Mesothelial cell of epicardium (in vitro differentiated cells): ENCODE measurements at regions not wholly inside any gene's neighbourhood (a gene's known extent, or its start where the extent isn't known, plus 50 kb on each side); places are given as distances from the start of the nearest gene placed in this dataset.
A peak's percentile ranks its signal among the peaks of the same experiment; 100 is the strongest.

ENCODE experiments used
- DNase-seq, 2 experiments: peaks; one replicate each; pipeline ENCODE4 v3.0.0; 2021; ENCODE audit warnings: low spot score in 2 of 2; ENCODE audit not compliant: unreplicated experiment in 2 of 2
- H3K27ac Mint-ChIP-seq: 2 replicates; pipeline ENCODE4 v1.8.0; 2021; ENCODE audit warnings: mixed read lengths
- H3K27me3 Mint-ChIP-seq: 2 replicates; pipeline ENCODE4 v1.8.0; 2021; ENCODE audit warnings: low read depth, mixed read lengths
- H3K36me3 Mint-ChIP-seq: 2 replicates; pipeline ENCODE4 v1.8.0; 2021; ENCODE audit warnings: mixed read lengths
- H3K4me1 Mint-ChIP-seq: 2 replicates; pipeline ENCODE4 v1.8.0; 2021; ENCODE audit warnings: mixed read lengths
- H3K4me3 Mint-ChIP-seq: 2 replicates; pipeline ENCODE4 v1.8.0; 2021; ENCODE audit warnings: mild to moderate bottlenecking, moderate library complexity, mixed read lengths
- H3K9me3 Mint-ChIP-seq: 2 replicates; pipeline ENCODE4 v1.8.0; 2021; ENCODE audit warnings: mixed read lengths
- TF ChIP-seq, protein P1 (sequence below): fragments of 200-600 bp; sonication (generic); IDR thresholded peaks from one replicate; pipeline ENCODE4 v1.5.0; 2021; ENCODE audit warnings: antibody characterized with exemption; ENCODE audit not compliant: unreplicated experiment

DNA sequence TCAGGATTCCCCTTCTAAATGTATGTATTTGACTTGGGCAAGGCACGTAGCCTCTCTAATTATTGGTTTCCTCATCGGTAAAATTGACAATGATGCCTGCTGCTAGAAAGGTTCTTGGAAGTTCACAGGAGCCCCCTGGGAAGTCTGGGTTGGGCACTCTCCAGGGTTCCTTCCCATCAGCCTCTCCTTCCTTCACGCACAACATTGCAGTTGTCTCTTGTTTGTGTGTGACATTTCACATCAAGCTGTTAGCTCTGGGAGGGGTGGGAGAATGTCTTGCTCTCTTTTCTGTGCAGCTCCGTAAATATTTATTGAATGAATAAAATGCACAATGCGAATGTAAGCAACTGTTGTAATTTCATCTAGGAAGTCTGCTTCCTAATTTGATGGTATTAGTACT, 153.2 kb upstream of the PRICKLE1 start:
- Mint-ChIP-seq H3K27me3 (no peaks in the 10 kb centered on the region), H3K4me3 (no peak overlapping the region), H3K4me1 (peaks cover 57% of the 10 kb centered on the region), H3K27ac (peak overlapping the region; percentile 13), H3K36me3 (peaks cover 13% of the 10 kb centered on the region), H3K9me3 (peaks cover 21% of the 10 kb centered on the region)
- TF ChIP-seq, protein P1, sequence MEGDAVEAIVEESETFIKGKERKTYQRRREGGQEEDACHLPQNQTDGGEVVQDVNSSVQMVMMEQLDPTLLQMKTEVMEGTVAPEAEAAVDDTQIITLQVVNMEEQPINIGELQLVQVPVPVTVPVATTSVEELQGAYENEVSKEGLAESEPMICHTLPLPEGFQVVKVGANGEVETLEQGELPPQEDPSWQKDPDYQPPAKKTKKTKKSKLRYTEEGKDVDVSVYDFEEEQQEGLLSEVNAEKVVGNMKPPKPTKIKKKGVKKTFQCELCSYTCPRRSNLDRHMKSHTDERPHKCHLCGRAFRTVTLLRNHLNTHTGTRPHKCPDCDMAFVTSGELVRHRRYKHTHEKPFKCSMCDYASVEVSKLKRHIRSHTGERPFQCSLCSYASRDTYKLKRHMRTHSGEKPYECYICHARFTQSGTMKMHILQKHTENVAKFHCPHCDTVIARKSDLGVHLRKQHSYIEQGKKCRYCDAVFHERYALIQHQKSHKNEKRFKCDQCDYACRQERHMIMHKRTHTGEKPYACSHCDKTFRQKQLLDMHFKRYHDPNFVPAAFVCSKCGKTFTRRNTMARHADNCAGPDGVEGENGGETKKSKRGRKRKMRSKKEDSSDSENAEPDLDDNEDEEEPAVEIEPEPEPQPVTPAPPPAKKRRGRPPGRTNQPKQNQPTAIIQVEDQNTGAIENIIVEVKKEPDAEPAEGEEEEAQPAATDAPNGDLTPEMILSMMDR, result no peak
- no peak for DNase-seq

DNA sequence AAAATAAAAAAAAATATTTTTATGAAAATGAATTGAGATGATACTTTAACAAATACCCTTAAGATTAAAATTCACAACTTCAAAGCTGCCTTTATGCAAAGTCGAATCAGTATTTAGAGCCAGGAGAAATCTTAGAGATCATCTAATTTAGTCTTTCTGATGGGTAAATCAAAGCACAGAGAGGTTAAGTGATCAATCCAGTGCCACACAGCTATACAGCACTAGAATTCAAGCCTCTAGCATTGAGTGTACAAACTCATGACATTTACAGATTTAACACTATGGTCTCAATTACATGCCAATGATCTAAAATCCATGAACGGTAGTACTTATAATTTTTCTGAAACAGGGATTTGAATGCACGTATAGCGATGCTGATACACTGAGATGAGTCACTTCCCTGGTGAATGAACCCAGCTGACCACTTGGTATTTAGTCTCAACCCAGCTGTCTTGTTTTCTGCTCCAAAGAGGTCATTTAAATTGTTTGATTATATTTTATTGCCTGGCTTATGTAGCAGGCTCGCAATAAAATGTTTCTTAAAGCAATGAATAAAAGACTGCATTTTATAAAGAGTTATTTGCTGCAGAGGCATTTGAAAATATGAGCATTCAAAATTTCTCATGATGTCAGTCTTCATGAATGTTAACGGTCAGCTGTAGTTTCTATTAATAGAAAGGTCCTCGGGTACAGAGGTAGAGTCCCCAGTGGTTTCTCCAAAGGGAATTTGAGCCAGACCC, 152.4 kb upstream of the PRICKLE1 start:
- H3K36me3 Mint-ChIP-seq, result peaks cover 8% of the 10 kb centered on the region
- H3K9me3 Mint-ChIP-seq, result peaks cover 13% of the 10 kb centered on the region
- no peaks in the 10 kb centered on the region for H3K27me3 Mint-ChIP-seq
- no peak overlapping the region for H3K4me3 Mint-ChIP-seq
- TF ChIP-seq, protein P1, result no peak
- DNase-seq, result no peak
- H3K27ac Mint-ChIP-seq, result peak overlapping the region; percentile 13
- H3K4me1 Mint-ChIP-seq, result peaks cover 63% of the 10 kb centered on the region

DNA sequence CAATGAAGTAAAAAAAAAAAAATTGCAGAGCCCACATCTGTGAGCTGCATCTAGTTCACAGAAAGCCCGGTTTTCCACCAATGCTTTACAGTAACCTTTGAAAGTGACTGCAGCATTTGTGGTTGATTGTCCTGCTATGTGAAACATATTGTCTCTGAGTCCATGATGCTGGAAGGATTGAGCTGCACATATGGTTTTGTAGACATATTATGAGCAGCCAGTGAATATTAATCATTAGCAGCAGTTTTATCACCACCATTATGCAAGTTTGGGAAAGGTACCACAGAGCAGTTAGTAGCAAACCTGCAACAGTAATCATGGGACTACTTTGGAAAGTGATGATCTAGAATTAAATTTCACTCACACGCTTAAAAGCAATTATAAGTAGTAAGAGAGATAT, 151.5 kb upstream of the PRICKLE1 start:
- no peak overlapping the region for H3K4me3 Mint-ChIP-seq
- H3K36me3 Mint-ChIP-seq, result peaks cover 1% of the 10 kb centered on the region
- no peak overlapping the region for H3K27ac Mint-ChIP-seq
- no peak for DNase-seq
- H3K9me3 Mint-ChIP-seq, result peaks cover 6% of the 10 kb centered on the region
- TF ChIP-seq, protein P1, result no peak
- H3K27me3 Mint-ChIP-seq, result no peaks in the 10 kb centered on the region
- peaks cover 69% of the 10 kb centered on the region for H3K4me1 Mint-ChIP-seq

DNA sequence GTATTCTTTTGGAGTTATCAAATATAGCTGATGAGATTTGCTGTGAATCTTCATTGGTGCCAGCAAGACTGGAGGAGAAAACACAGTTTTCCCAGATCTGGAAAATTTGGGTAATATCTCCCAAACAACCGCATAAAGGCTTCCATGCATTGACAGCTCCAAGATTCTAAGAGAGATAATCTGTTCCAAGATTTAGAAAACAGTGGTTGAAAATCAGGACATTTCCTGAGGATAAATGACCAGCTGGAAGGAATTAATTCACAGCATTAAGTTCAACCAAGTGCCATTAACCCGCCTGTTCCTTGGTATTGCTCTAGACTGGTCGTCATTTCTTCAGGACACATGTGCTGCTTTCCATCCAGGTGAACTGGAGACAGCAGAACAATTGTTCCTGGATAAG, 147.9 kb upstream of the PRICKLE1 start:
- no peak overlapping the region for H3K27ac Mint-ChIP-seq
- TF ChIP-seq, protein P1, result no peak
- H3K9me3 Mint-ChIP-seq, result peaks cover 4% of the 10 kb centered on the region
- peaks cover 55% of the 10 kb centered on the region for H3K4me1 Mint-ChIP-seq
- DNase-seq, result no peak
- no peak overlapping the region for H3K4me3 Mint-ChIP-seq
- no peaks in the 10 kb centered on the region for H3K36me3 Mint-ChIP-seq
- no peaks in the 10 kb centered on the region for H3K27me3 Mint-ChIP-seq

DNA sequence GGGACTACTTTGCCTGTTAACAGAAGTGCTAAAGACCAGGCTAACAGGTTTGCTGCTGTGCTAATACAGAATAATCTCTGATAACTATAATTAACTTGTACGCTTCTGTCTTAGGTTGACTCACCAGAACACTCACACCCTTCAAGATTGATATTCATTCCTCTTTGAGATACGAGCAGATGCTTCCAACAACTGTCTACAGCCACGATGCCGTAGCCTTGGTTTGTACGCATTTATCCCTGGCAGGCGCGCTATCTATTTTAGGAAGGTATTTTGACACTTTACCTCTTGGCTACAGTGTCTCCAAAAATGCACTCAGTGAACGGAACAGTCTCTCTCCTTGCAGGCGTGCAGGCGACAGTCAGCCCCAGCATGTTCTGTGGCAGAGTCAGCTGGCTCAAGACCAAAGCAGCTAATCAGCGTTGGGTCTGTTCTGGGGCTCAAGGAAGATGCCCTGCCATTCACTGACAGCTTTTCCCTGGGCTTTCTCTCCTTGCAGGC, 146.4 kb upstream of the PRICKLE1 start:
- Mint-ChIP-seq H3K4me3 (peak overlapping the region; percentile 4), H3K36me3 (no peaks in the 10 kb centered on the region), H3K27ac (no peak overlapping the region), H3K4me1 (peaks cover 50% of the 10 kb centered on the region), H3K27me3 (no peaks in the 10 kb centered on the region), H3K9me3 (peaks cover 4% of the 10 kb centered on the region)
- TF ChIP-seq, protein P1, result no peak
- no peak for DNase-seq
